Body of pancreas (tissue), 4 donors: ENCODE measurements at regions not wholly inside any gene's neighbourhood (a gene's known extent, or its start where the extent isn't known, plus 50 kb on each side); places are given as distances from the start of the nearest gene placed in this dataset.

Experiments used
- CTCF ChIP-seq, 7 experiments: fragments of 450-650 bp in 4 of 7; fragments of 200-600 bp in 3 of 7; sonication (generic) in 3 of 7; IDR thresholded peaks; one replicate each; pipeline ENCODE4 v1.5.1; 2016 to 2019; ENCODE audit warnings: antibody characterized with exemption in 7 of 7
- POLR2A ChIP-seq, 3 donors: fragments of 450-650 bp; IDR thresholded peaks; one replicate each; pipeline ENCODE4 v1.6.1; 2016; ENCODE audit warnings: antibody characterized with exemption in 3 of 3, mild to moderate bottlenecking in 2 of 3

GRCh38 chr22:47600281-47600680 lies 837.8 kb downstream of the TBC1D22A start:
- no peak for TF ChIP-seq CTCF (IDR thresholded peaks at IDR 0.05)
- no peak for TF ChIP-seq POLR2A (IDR thresholded peaks at IDR 0.05)
